ENCODE measurements at regions not wholly inside any gene's neighbourhood (a gene's known extent, or its start where the extent isn't known, plus 50 kb on each side); places are given as distances from the start of the nearest gene placed in this dataset.

DNA sequence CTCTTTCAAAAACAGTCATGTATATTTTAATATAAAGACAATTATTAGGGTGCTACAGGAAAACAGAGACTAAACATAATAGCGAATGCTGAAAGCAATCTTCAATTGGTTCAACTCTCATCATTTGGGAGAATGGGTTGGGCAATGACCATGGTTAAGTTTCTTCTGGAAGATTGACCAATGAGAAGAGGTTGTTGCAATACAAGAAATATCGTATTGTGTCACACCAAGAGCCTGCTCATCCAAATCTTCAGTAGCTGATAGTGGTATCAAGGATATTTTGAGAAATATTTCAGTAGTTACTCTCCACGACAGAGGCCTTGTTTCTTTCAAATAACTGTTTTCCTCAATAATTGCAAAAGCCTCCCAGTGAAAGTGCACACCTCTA, 83.0 kb upstream of the FNDC3A start:
- 65 to 68% methylated on average over 3 of the region's 3 CpGs for WGBS, 2 donors
- Histone ChIP-seq H3K4me3 (no peak overlapping the region), H3K27me3 (no peaks in the 10 kb centered on the region), H3K4me1 (peaks cover 0 to 5% (median 0%) of the 10 kb centered on the region in 3 donors), H3K36me3 (no peaks in the 10 kb centered on the region), H3K27ac (no peak overlapping the region), H3K9me3 (no peaks in the 10 kb centered on the region)
- intact Hi-C loops (cut with DNase I): no loop called here
- no peak for TF ChIP-seq POLR2A (IDR thresholded peaks at IDR 0.05)
- TF ChIP-seq, protein P1, sequence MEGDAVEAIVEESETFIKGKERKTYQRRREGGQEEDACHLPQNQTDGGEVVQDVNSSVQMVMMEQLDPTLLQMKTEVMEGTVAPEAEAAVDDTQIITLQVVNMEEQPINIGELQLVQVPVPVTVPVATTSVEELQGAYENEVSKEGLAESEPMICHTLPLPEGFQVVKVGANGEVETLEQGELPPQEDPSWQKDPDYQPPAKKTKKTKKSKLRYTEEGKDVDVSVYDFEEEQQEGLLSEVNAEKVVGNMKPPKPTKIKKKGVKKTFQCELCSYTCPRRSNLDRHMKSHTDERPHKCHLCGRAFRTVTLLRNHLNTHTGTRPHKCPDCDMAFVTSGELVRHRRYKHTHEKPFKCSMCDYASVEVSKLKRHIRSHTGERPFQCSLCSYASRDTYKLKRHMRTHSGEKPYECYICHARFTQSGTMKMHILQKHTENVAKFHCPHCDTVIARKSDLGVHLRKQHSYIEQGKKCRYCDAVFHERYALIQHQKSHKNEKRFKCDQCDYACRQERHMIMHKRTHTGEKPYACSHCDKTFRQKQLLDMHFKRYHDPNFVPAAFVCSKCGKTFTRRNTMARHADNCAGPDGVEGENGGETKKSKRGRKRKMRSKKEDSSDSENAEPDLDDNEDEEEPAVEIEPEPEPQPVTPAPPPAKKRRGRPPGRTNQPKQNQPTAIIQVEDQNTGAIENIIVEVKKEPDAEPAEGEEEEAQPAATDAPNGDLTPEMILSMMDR (IDR thresholded peaks at IDR 0.05): no peak
- DNase-seq: no peak

DNA sequence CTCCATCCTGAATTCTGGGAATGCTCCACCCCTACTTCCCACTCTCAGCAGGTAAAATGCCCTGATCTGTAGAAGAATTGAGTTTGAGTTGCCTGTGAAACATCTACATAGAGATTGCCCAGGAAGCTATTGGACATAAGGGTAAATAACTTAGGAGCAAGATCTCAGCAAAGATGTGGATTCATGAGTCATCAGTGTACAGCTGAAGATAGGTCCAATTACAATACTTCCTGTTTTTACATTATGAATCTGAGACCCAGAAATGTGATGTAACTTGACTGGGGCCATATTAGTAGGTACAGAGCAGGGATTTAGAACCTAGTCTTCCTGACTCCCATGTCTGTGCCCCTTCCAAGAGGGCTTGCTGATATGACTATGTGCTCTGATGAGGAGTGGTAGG, 79.4 kb upstream of the FNDC3A start:
- H3K4me3 ChIP-seq: no peak overlapping the region
- no peak overlapping the region for H3K27ac ChIP-seq
- no peaks in the 10 kb centered on the region for H3K36me3 ChIP-seq
- peaks cover 0 to 5% (median 0%) of the 10 kb centered on the region in 3 donors for H3K4me1 ChIP-seq
- intact Hi-C loops (cut with DNase I): no loop called here
- peaks cover 0 to 6% (median 0%) of the 10 kb centered on the region in 4 donors for H3K27me3 ChIP-seq
- no peak for TF ChIP-seq POLR2A (IDR thresholded peaks at IDR 0.05)
- TF ChIP-seq, protein P1 (IDR thresholded peaks at IDR 0.05): no peak
- H3K9me3 ChIP-seq: no peaks in the 10 kb centered on the region
- DNase-seq: no peak

DNA sequence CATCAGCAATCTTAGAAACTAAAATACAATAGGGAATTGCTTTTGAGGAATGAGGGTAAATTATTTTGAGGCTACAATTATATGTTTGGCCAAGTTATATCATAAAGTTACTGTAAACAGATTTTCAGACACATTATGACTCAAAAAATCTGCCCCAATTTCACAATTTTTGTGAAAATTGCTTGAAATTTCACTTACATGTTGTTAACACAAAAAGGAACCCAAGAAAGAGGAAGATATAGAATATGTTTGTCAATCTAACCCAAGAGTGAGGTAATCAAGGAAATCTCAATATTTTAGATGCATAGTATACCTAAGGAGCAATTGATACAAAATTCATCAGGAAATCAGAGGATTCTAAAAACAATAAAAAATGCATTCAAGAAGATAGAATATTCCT, 73.9 kb upstream of the FNDC3A start:
- Histone ChIP-seq H3K9me3 (no peaks in the 10 kb centered on the region), H3K27ac (no peak overlapping the region), H3K4me3 (no peak overlapping the region), H3K36me3 (no peaks in the 10 kb centered on the region), H3K4me1 (no peaks in the 10 kb centered on the region), H3K27me3 (peaks cover 0 to 6% (median 0%) of the 10 kb centered on the region in 4 donors)
- TF ChIP-seq POLR2A (IDR thresholded peaks at IDR 0.05): no peak
- TF ChIP-seq, protein P1 (IDR thresholded peaks at IDR 0.05): no peak
- no peak for DNase-seq
- intact Hi-C loops (cut with DNase I): no loop called here

DNA sequence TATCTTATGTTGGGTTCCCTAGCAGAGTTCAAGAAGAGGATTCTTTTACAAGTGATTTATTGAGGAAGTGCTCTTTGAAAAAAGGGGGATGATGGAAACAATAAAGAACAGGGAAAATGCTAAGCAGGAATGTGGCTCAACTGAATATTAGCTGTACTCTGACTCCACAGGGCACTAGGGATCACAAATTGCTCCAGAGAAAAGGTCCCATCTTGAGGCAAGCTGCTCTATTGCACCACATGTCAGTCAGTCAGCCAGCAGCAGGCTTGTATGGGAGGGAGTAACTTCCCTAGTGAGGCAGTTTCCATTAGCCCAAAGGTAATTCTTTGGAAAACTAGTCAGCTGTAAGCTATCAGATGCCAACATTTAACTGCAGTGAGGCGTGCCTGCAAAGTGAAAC, 73.3 kb upstream of the FNDC3A start:
- intact Hi-C loops (cut with DNase I): no loop called here
- DNase-seq: no peak
- WGBS, 2 donors: 25 to 37% methylated on average over 1 of the region's 1 CpG
- Histone ChIP-seq H3K27me3 (peaks cover 0 to 6% (median 0%) of the 10 kb centered on the region in 4 donors), H3K36me3 (no peaks in the 10 kb centered on the region), H3K9me3 (no peaks in the 10 kb centered on the region), H3K27ac (no peak overlapping the region), H3K4me3 (no peak overlapping the region), H3K4me1 (no peaks in the 10 kb centered on the region)
- no peak for TF ChIP-seq POLR2A (IDR thresholded peaks at IDR 0.05)
- TF ChIP-seq, protein P1 (IDR thresholded peaks at IDR 0.05): no peak

DNA sequence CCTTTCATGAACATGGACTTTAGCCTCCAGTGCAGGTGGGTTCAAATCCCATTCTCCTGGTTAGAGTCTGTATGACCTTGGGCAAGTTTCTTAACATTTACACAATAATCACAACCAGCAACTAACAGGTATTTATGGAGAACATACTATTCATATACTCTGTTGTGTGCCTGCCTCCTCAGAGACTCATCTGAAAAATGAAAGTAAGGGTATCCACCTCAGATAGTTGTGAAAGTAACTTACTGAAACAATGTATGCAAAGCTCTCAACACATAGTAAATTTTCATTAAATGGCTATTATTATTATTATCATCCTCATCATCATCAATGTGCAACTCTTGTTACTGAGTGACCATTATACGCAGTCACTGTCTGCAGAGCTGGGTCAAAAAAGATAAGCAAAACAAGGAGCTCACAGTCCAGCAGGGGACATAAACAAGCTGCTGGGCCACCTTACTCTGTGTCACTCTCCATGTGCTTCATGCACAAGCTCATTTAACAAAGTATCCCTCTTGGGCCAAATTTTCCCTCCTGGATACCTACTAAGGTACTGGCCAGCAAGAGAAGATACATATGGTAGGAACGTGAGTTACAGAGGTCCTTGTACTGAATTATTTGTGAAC, 70.9 kb upstream of the FNDC3A start:
- no peak overlapping the region for H3K4me3 ChIP-seq
- H3K36me3 ChIP-seq: no peaks in the 10 kb centered on the region
- TF ChIP-seq POLR2A (IDR thresholded peaks at IDR 0.05): no peak
- TF ChIP-seq, protein P1 (IDR thresholded peaks at IDR 0.05): no peak
- DNase-seq: no peak
- H3K4me1 ChIP-seq: peaks cover 0 to 3% (median 0%) of the 10 kb centered on the region in 3 donors
- H3K27me3 ChIP-seq: peaks cover 0 to 6% (median 0%) of the 10 kb centered on the region in 4 donors
- intact Hi-C loops (cut with DNase I): no loop called here
- H3K27ac ChIP-seq: no peak overlapping the region
- WGBS, 2 donors: 89 to 92% methylated on average over 2 of the region's 2 CpGs
- H3K9me3 ChIP-seq: no peaks in the 10 kb centered on the region
